ENCODE measurements at regions not wholly inside any gene's neighbourhood (a gene's known extent, or its start where the extent isn't known, plus 50 kb on each side); places are given as distances from the start of the nearest gene placed in this dataset.

GRCh38 chr2:139225961-139226360 lies 445.8 kb upstream of the NXPH2 start:
- TF ChIP-seq CTCF (IDR thresholded peaks at IDR 0.05; ENCODE audit: insufficient read depth, low read depth, low read length), result no peak
- no peak overlapping the region for H3K4me3 ChIP-seq (ENCODE audit: low read depth, low read length)
- no peak for DNase-seq (ENCODE audit: low read depth)

GRCh38 chr2:139218181-139218580 lies 438.0 kb upstream of the NXPH2 start:
- DNase-seq (ENCODE audit: low read depth), result no peak
- TF ChIP-seq CTCF (IDR thresholded peaks at IDR 0.05; ENCODE audit: insufficient read depth, low read depth, low read length), result no peak
- no peak overlapping the region for H3K4me3 ChIP-seq (ENCODE audit: low read depth, low read length)

- H3K4me3 ChIP-seq (ENCODE audit: low read depth, low read length), result no peak overlapping the region
- TF ChIP-seq CTCF (IDR thresholded peaks at IDR 0.05; ENCODE audit: insufficient read depth, low read depth, low read length), result no peak
- DNase-seq (ENCODE audit: low read depth), result no peak
Observed at GRCh38 chr2:139217641-139218040, 437.5 kb upstream of the NXPH2 start.

- H3K4me3 ChIP-seq (ENCODE audit: low read depth, low read length), result no peak overlapping the region
- no peak for DNase-seq (ENCODE audit: low read depth)
- TF ChIP-seq CTCF (IDR thresholded peaks at IDR 0.05; ENCODE audit: insufficient read depth, low read depth, low read length), result no peak
Observed at GRCh38 chr2:139216435-139216834, 436.2 kb upstream of the NXPH2 start.

GRCh38 chr2:139214801-139215200 lies 434.6 kb upstream of the NXPH2 start:
- DNase-seq (ENCODE audit: low read depth), result no peak
- TF ChIP-seq CTCF (IDR thresholded peaks at IDR 0.05; ENCODE audit: insufficient read depth, low read depth, low read length), result no peak
- no peak overlapping the region for H3K4me3 ChIP-seq (ENCODE audit: low read depth, low read length)

- TF ChIP-seq CTCF (IDR thresholded peaks at IDR 0.05; ENCODE audit: insufficient read depth, low read depth, low read length), result no peak
- no peak for DNase-seq (ENCODE audit: low read depth)
Observed at GRCh38 chr2:139209586-139209985, 429.4 kb upstream of the NXPH2 start.

GRCh38 chr2:139201516-139201915 lies 421.3 kb upstream of the NXPH2 start:
- no peak overlapping the region for H3K4me3 ChIP-seq (ENCODE audit: low read depth, low read length)
- DNase-seq (ENCODE audit: low read depth), result no peak
- no peak for TF ChIP-seq CTCF (IDR thresholded peaks at IDR 0.05; ENCODE audit: insufficient read depth, low read depth, low read length)

More at GRCh38 chr2:139209586-139209985, 429.4 kb upstream of the NXPH2 start:
- H3K4me3 ChIP-seq (ENCODE audit: low read depth, low read length), result no peak overlapping the region
